GM21529 (cell line): ENCODE measurements at regions not wholly inside any gene's neighbourhood (a gene's known extent, or its start where the extent isn't known, plus 50 kb on each side); places are given as distances from the start of the nearest gene placed in this dataset.
"Not testable (repeated sequence)": the region's sequence is repeated elsewhere in the genome, so short reads cannot be mapped to it uniquely, and the experiment has no call there.

Source experiments
- ATAC-seq: cut with Tn5 transposase; IDR thresholded peaks from one replicate; pipeline ENCODE4 v1.9.1; 2021; ENCODE audit not compliant: unreplicated experiment

DNA sequence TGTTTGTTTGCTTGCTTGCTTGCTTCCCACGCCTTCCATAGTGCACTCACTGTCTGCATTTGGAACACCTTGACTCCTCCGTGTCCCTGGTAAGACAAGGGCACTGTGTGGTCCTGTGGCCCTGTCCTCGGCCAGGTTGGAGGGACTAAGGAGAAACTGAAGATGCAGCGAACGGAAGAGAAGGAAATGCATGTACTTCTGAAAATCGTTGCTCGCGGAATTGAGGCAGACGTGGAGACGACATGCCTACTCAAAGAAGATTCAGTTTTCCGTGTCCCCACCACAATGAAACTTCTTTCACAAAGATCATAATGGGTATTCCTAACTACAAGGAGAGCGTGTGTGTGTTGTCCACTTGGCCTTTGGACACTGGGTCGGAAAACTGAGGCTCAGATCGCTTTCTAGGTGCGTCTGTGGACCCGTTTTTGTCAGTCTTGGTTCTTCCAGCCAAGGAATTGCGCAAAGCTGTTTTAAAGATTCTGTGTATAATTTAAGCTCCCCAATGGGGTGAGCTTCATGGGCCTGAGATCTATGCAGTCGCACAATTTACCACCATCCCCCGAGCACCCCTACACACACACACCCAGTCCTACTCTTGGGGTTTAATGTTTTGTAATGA lies 120.4 kb upstream of the ZNF184 start:
- peak; percentile 8 for ATAC-seq

DNA sequence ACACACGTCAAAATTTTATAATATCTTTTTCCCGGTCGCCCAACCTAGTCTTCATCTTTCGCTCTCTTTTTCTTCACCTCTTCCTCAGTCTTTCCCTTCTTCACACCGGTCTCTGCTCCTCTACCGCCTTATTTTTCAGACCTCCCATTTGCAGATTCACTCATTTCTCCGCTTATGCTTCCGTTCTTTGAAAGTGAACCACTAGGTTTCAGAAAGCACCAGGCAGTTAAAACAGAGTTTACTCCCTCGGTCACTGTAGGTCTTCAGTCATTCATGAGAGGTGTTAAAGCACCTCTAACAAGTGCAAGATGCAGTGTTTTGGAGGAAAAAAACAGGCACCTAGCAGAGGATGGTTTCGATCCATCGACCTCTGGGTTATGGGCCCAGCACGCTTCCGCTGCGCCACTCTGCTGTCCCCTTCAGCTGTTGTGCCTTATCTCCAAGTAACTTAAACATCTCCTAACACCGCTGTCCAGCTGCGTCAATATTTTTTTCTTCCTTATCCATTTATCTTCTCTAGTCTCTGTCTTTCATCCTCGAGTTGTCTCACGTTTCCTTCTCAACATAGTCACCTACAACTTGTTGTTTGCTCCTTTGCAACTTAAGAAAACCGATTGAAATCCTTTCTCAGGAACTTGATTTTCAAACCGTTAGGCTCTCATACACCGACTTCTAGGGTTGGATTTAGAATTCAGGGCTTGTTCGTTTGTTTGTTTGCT lies 119.7 kb upstream of the ZNF184 start:
- peak; percentile 85 for ATAC-seq

DNA sequence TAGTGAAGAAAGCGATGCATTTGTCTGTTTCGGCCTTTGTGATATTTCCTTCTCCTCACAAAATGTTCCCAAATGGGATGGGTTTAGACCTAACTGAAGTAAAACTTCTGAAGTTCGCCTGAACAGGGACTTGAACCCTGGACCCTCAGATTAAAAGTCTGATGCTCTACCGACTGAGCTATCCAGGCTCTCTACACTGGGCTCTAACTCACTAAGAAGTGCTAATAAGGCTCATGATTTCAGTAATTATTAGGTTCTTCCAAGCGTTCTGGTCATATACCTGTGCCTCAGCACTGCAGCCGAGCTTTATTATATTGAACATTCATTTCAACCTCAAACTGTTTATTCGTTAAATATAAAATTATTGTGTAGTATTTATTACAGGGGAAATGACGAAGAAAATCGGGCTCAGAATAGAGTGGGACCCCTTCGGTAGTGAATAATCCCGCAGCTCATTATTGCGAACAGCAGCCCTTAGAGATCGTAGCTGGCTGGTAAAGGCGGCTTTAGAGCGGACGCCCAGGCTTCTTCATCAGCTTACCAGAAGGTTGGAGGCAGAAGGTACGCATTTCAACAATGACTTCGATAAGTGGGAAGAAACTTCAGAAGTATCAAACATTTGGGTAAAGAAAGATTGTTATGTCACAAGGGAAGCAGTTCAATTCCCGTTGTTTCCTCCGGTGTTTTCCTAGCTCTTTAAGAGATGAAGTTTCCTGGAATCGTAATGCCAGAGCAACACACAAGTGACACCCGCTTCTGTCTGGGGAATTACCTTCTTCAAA lies 119.0 kb upstream of the ZNF184 start:
- ATAC-seq, result peak; percentile 23

- not testable (repeated sequence) for ATAC-seq
Observed at GRCh38 chr6:27585316-27585715, 112.4 kb upstream of the ZNF184 start.

DNA sequence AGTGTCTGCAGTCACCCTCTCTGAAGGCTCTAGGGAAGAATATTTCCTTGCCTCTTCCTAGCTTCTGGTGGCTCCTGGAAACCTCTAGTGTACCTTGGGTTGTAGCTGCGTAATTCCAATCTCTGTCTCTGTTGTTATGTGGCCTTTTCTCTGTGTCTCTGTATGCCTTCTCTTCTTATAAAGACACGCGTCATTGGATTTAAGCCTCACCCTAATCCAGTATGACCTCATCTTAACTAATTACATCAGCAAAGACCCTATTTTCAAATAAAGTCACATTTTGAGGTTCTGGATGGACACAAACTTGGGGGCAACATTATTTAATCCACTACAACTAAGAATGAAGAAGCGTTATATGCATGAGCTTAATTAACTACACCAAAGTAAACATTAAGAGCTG lies 111.4 kb upstream of the ZNF184 start:
- ATAC-seq, result no peak

- no peak for ATAC-seq
Observed at GRCh38 chr6:27582928-27583725, 110.2 kb upstream of the ZNF184 start.

- ATAC-seq, result no peak
Observed at GRCh38 chr6:27579973-27580372, 107.1 kb upstream of the ZNF184 start.

GRCh38 chr6:27577922-27578321 lies 105.0 kb upstream of the ZNF184 start:
- no peak for ATAC-seq

DNA sequence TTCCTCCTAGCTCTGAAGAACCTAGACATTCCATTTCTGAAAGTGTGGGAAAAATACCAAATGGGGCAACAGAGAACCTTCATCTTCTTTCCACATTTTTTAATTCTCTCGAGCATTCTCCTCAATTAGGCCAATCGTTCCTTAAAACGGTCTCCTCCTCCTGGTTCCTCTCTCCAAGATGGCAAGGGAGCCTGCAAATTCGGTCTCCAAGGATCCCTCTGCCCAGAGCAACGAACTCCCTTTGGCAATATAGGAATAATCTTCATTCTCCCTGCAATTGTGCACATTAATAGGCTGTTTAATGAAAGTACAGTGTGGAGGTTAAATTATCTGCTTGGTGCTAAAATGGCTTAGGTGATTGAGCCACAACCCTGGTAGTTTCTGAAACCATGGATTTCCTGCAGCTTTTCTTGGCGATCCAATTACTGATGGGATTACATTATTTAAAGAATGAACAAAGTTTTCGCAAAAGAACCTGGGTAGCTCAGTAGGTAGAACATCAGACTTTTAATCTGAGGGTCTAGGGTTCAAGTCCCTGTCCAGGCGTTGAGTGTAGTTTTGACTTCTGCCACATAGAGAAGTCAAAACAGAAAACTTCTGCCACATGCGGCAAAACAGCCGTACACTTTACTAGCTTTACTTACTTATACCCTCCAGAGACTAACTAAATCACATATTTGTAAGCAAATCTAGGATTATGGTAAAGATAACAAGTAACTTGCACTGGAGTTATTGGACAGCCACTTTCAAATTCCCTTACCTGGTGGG lies 102.9 kb upstream of the ZNF184 start:
- ATAC-seq, result no peak

DNA sequence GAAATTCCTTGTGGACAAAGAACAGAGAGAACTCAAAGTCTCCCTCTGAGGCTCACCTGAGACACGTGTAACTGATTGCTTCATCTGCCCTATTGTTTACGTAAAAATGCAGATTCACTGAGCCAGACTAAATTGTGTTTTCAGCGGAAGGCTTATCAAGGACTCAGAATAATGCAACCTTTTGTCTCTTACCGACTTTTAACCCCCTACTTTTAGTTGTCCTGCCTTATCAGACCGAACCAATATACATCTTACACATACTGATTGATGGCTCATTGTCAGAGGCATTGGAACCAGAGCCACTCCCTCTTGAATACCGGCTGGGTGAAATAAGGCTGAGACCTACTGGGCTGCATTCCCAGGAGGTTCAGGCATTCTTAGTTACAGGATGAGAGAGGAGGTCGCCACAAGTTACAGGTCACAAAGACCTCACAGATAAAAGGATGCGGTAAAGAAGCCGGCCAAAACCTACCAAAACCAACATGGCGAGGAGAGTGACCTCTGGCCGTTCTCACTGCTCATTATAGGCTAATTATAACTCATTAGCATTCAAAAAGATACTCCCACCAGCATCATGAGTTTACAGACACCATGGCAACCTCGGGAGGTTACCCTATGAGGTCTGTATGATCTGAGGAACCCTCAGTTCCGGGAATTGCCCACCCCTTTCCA lies 95.5 kb upstream of the ZNF184 start:
- ATAC-seq, result no peak

GRCh38 chr6:27565839-27566779 lies 93.2 kb upstream of the ZNF184 start:
- ATAC-seq, result no peak

DNA sequence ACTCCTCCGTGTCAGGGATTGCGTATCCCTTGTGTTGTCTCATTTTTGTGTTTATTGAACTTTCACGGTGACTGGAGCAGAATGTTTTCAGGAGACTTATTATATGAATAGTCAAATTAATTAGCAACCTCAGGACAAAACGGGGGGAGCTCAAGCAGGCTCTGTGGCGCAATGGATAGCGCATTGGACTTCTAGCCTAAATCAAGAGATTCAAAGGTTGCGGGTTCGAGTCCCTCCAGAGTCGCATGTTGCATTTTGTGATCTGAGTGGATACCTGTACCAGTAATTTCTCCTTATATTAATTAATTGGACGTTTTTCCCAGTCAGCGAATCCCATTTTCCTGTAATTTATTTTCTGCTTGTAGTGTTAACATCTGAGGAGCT lies 89.1 kb upstream of the ZNF184 start:
- no peak for ATAC-seq

DNA sequence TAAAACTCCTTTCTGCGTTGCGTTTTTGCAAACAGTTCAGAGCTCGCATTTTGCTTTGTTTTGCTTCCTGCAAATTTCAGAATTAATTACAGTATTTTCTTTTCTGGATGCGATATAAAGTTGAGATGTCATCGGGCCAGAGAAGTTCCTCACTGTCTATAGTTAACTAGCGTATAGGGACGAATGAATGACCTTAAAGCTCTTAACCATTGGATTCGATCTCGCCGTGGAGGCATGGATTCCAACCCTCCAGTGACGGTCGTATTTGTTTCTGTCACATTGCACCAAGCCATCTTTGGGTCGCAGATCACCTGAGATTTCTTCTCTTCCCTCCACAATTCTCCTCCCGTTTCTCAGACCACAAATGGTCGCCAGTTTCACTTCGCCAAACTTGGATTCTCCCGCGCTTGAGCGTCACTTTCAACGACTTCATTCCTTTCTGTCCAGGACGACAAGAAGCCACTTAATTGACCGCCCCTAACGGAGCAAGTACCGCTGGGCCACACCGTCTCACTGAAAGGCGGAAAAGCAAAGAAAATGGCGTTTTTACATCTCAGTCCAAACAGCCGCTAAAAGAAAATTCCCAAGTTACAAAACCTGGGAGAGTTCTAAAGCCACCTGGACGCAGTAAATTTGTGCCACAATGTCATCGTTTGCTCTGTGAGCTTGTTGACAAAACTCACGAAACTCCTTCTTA lies 85.3 kb upstream of the ZNF184 start:
- ATAC-seq, result no peak

- ATAC-seq, result no peak
Observed at GRCh38 chr6:27556406-27556805, 83.5 kb upstream of the ZNF184 start.

GRCh38 chr6:27553123-27553904 lies 80.4 kb upstream of the ZNF184 start:
- no peak for ATAC-seq

DNA sequence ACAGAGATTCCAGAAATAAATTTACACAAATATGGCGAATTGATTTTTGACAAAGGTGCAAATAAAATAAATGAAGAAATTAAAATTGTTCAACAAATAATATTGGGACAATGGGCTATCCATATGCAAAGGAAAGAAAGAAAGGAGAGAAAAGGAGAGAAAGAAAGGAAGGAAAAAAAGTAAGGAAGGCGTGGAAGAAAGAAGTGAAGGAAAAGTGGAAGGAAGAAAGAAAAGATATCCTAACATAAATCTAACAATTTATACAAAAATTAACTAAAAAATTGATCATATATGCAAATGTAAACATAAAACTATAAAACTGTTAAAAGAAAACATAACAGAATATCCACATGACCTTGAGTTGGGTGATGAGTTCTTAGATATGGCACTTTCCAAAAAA lies 78.7 kb upstream of the ZNF184 start:
- ATAC-seq, result no peak

DNA sequence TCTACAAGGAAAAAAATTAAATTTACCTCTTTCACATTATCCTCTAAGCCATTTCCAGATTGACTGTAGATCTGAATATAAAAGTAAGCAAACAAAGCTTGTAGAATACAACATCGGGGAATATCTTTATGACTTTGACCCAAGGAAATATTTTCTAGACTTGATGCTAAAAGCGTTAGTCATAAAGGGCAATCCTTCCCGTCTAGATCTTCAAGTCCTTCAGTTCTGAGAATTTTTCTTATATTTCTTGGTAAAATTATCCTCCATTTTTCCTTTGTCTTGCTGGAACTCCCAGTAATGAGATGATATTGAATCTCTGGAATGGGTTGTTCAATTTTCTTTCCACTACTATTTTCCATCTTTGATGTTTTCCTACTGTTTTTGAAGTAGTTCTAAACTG lies 77.8 kb upstream of the ZNF184 start:
- ATAC-seq, result no peak

GRCh38 chr6:27549241-27549598 lies 76.3 kb upstream of the ZNF184 start:
- not testable (repeated sequence) for ATAC-seq
